ENCODE measurements at regions not wholly inside any gene's neighbourhood (a gene's known extent, or its start where the extent isn't known, plus 50 kb on each side); places are given as distances from the start of the nearest gene placed in this dataset.

GRCh38 chr21:32064281-32064910 lies 191.6 kb downstream of the HUNK start:
- no peak for DNase-seq (ENCODE audit: low spot score)
- intact Hi-C loops (cut with DNase I) = no loop called here

- no peak for DNase-seq (ENCODE audit: low spot score)
- intact Hi-C loops (cut with DNase I) = no loop called here
These were observed 189.9 kb downstream of the HUNK start for GRCh38 chr21:32062591-32063227.

- DNase-seq (ENCODE audit: low spot score) = no peak
- intact Hi-C loops (cut with DNase I) = no loop called here
These were observed 188.9 kb downstream of the HUNK start for GRCh38 chr21:32061729-32062128.

- intact Hi-C loops (cut with DNase I) = no loop called here
- DNase-seq (ENCODE audit: low spot score) = no peak
These were observed 184.0 kb downstream of the HUNK start for GRCh38 chr21:32056791-32057190.

GRCh38 chr21:32055305-32055704 lies 182.5 kb downstream of the HUNK start:
- intact Hi-C loops (cut with DNase I) = no loop called here
- DNase-seq (ENCODE audit: low spot score) = no peak

Data from cardiac septum (tissue), 1 donor.